Liver (tissue), 3 donors: ENCODE measurements at regions not wholly inside any gene's neighbourhood (a gene's known extent, or its start where the extent isn't known, plus 50 kb on each side); places are given as distances from the start of the nearest gene placed in this dataset.

Source experiments
- ATF3 ChIP-seq: IDR thresholded peaks from 2 replicates; pipeline ENCODE4 v1.6.1; 2016; ENCODE audit warnings: antibody characterized with exemption
- CTCF ChIP-seq: fragments of 150-350 bp; IDR thresholded peaks from 2 replicates; pipeline ENCODE4 v1.5.1; 2017; ENCODE audit warnings: improper control_type of control experiment, low read depth, low read length; ENCODE audit not compliant: missing input control
- EGR1 ChIP-seq, 2 donors: IDR thresholded peaks; 2 replicates each; pipeline ENCODE4 v1.6.1; 2016 to 2018; ENCODE audit warnings: antibody characterized with exemption in 2 of 2, low read depth in 2 of 2
- FOXA1 ChIP-seq: IDR thresholded peaks from 2 replicates; pipeline ENCODE4 v1.6.1; 2016; ENCODE audit warnings: antibody characterized with exemption
- GABPA ChIP-seq, 2 donors: IDR thresholded peaks in 1 of 2; conservative IDR thresholded peaks in 1 of 2; 2 replicates each; pipeline ENCODE4 v1.6.1; 2016; ENCODE audit warnings: antibody characterized with exemption in 2 of 2, mild to moderate bottlenecking in 1 of 2, moderate library complexity in 1 of 2
- HNF4A ChIP-seq, 2 donors: conservative IDR thresholded peaks; 2 replicates each; pipeline ENCODE4 v1.6.1; 2016; ENCODE audit warnings: antibody characterized with exemption in 2 of 2, mild to moderate bottlenecking in 2 of 2
- JUND ChIP-seq, 2 donors: IDR thresholded peaks; 2 replicates each; pipeline ENCODE4 v1.6.1; 2016; ENCODE audit warnings: antibody characterized with exemption in 2 of 2
- MAX ChIP-seq: IDR thresholded peaks from 2 replicates; pipeline ENCODE4 v1.6.1; 2016; ENCODE audit warnings: antibody characterized with exemption
- NR2F2 ChIP-seq: IDR thresholded peaks from 2 replicates; pipeline ENCODE4 v1.6.1; 2016; ENCODE audit warnings: antibody characterized with exemption
- RAD21 ChIP-seq, 2 donors: IDR thresholded peaks; 2 replicates each; pipeline ENCODE4 v1.6.1; 2016; ENCODE audit warnings: antibody characterized with exemption in 2 of 2, mild to moderate bottlenecking in 2 of 2
- REST ChIP-seq: IDR thresholded peaks from 2 replicates; pipeline ENCODE4 v1.6.1; 2016; ENCODE audit warnings: antibody characterized with exemption, mild to moderate bottlenecking
- SP1 ChIP-seq: IDR thresholded peaks from 2 replicates; pipeline ENCODE4 v1.6.1; 2018; ENCODE audit warnings: antibody characterized with exemption, mild to moderate bottlenecking
- TAF1 ChIP-seq: conservative IDR thresholded peaks from 2 replicates; pipeline ENCODE4 v1.6.1; 2016; ENCODE audit warnings: antibody characterized with exemption, mild to moderate bottlenecking
- YY1 ChIP-seq: IDR thresholded peaks from 2 replicates; pipeline ENCODE4 v1.6.1; 2016; ENCODE audit warnings: antibody characterized with exemption, mild to moderate bottlenecking
- donor health status: healthy.
- donor health status: healthy.

- no peak for TF ChIP-seq CTCF
- TF ChIP-seq TAF1: no peak
- no peak for TF ChIP-seq FOXA1
- no peak for TF ChIP-seq MAX
- no peak for TF ChIP-seq RAD21 (IDR thresholded peaks at IDR 0.05)
- TF ChIP-seq YY1: peak; percentile 40
- peak in 1 of 2 donors; percentile 15 for TF ChIP-seq HNF4A (conservative IDR thresholded peaks at IDR 0.05)
- no peak for TF ChIP-seq REST
- no peak for TF ChIP-seq EGR1 (IDR thresholded peaks at IDR 0.05; ENCODE audit: low read depth in 2 of 2)
- TF ChIP-seq JUND (IDR thresholded peaks at IDR 0.05): no peak
- no peak for TF ChIP-seq ATF3
- no peak for TF ChIP-seq GABPA (IDR thresholded peaks at IDR 0.05 in 1 of 2, conservative IDR thresholded peaks at IDR 0.05 in 1 of 2)
- TF ChIP-seq NR2F2: no peak
- no peak for TF ChIP-seq SP1
Measured at GRCh38 chr2:57543211-57543610, 503.4 kb upstream of the VRK2 start.
